DND-41 (cell line): ENCODE measurements at regions not wholly inside any gene's neighbourhood (a gene's known extent, or its start where the extent isn't known, plus 50 kb on each side); places are given as distances from the start of the nearest gene placed in this dataset.
"Not testable (repeated sequence)": the region's sequence is repeated elsewhere in the genome, so short reads cannot be mapped to it uniquely, and the experiment has no call there.

Source experiments
- ATAC-seq: fragments of 200-7000 bp; cut with Tn5 transposase; 3 replicates; pipeline ENCODE4 v1.9.1; 2021; ENCODE audit warnings: low read depth; ENCODE audit not compliant: insufficient read depth
- DNase-seq: peaks from one replicate; pipeline ENCODE4 v3.0.0-alpha.2; 2020
- H2AFZ ChIP-seq: 2 replicates; pipeline ENCODE4 v1.6.0; 2012; ENCODE audit warnings: low read depth, low read length
- H3K27ac ChIP-seq: 2 replicates; pipeline ENCODE4 v1.5.1; 2012; ENCODE audit warnings: low read length, inconsistent platforms
- H3K27me3 ChIP-seq: fragments of 200-600 bp; sonication (generic); 2 replicates; pipeline ENCODE4 v1.6.0; 2012; ENCODE audit warnings: low read length, mild to moderate bottlenecking, inconsistent platforms; ENCODE audit not compliant: insufficient read depth, poor library complexity
- H3K36me3 ChIP-seq: 2 replicates; pipeline ENCODE4 v1.5.1; 2012; ENCODE audit warnings: low read length, inconsistent platforms; ENCODE audit not compliant: insufficient read depth
- H3K4me1 ChIP-seq: 2 replicates; pipeline ENCODE4 v1.5.1; 2012; ENCODE audit warnings: mild to moderate bottlenecking, low read length; ENCODE audit not compliant: insufficient read depth
- H3K4me2 ChIP-seq: 2 replicates; pipeline ENCODE4 v1.6.0; 2012; ENCODE audit warnings: mild to moderate bottlenecking, moderate library complexity, low read length, inconsistent platforms; ENCODE audit not compliant: insufficient read depth
- H3K4me3 ChIP-seq, 2 experiments: fragments of 200-600 bp in 1 of 2; shearing (Covaris generic) in 1 of 2; 2 replicates each; pipeline ENCODE4 v1.5.1; 2012 to 2016; ENCODE audit warnings: inconsistent platforms in 2 of 2, low read length in 2 of 2, mild to moderate bottlenecking in 2 of 2, low read depth in 1 of 2, moderate library complexity in 1 of 2
- H3K79me2 ChIP-seq: 2 replicates; pipeline ENCODE4 v1.6.0; 2012; ENCODE audit warnings: low read length, inconsistent platforms; ENCODE audit not compliant: insufficient read depth
- H3K9ac ChIP-seq: 2 replicates; pipeline ENCODE4 v1.6.0; 2012; ENCODE audit warnings: low read depth, mild to moderate bottlenecking, inconsistent platforms, low read length, moderate library complexity
- H3K9me3 ChIP-seq: 2 replicates; pipeline ENCODE4 v1.5.1; 2012; ENCODE audit warnings: low read length, moderate library complexity, mild to moderate bottlenecking, inconsistent platforms; ENCODE audit not compliant: insufficient read depth, severe bottlenecking
- H4K20me1 ChIP-seq: 2 replicates; pipeline ENCODE4 v1.6.0; 2012; ENCODE audit warnings: low read length; ENCODE audit not compliant: insufficient read depth
- CTCF ChIP-seq: IDR thresholded peaks from 2 replicates; pipeline ENCODE4 v1.5.1; 2012; ENCODE audit warnings: borderline replicate concordance, low read length, moderate library complexity, mild to moderate bottlenecking; ENCODE audit not compliant: poor library complexity, severe bottlenecking; ENCODE audit errors: extremely low read depth
- EZH2 ChIP-seq: IDR thresholded peaks from 3 replicates; pipeline ENCODE4 v1.6.1; 2012; ENCODE audit warnings: borderline replicate concordance, low read depth, mild to moderate bottlenecking, moderate library complexity, low read length, inconsistent platforms; ENCODE audit not compliant: severe bottlenecking

GRCh38 chr1:220966881-220967611, 87.8 kb downstream of the HLX start:
- no peak overlapping the region for H3K9ac ChIP-seq
- H3K4me1 ChIP-seq = no peaks in the 10 kb centered on the region
- no peak for ATAC-seq
- no peak overlapping the region for H2AFZ ChIP-seq
- H3K4me2 ChIP-seq = no peak overlapping the region
- no peaks in the 10 kb centered on the region for H3K79me2 ChIP-seq
- H3K36me3 ChIP-seq = no peaks in the 10 kb centered on the region
- TF ChIP-seq EZH2 (no peak), CTCF (no peak)
- no peaks in the 10 kb centered on the region for H3K27me3 ChIP-seq
- no peak overlapping the region for H3K27ac ChIP-seq
- DNase-seq = no peak
- no peaks in the 10 kb centered on the region for H4K20me1 ChIP-seq
- no peak overlapping the region for H3K4me3 ChIP-seq
- no peaks in the 10 kb centered on the region for H3K9me3 ChIP-seq

GRCh38 chr1:220967911-220968310, 88.7 kb downstream of the HLX start:
- Histone ChIP-seq H3K9ac (no peak overlapping the region), H3K4me2 (no peak overlapping the region), H3K79me2 (no peaks in the 10 kb centered on the region), H3K27me3 (no peaks in the 10 kb centered on the region), H3K36me3 (no peaks in the 10 kb centered on the region), H3K27ac (no peak overlapping the region), H3K4me1 (no peaks in the 10 kb centered on the region), H2AFZ (no peak overlapping the region), H4K20me1 (no peaks in the 10 kb centered on the region), H3K4me3 (no peak overlapping the region), H3K9me3 (no peaks in the 10 kb centered on the region)
- DNase-seq = no peak
- ATAC-seq = no peak
- TF ChIP-seq CTCF = no peak
- no peak for TF ChIP-seq EZH2

- not testable (repeated sequence) for H3K9me3 ChIP-seq, ATAC-seq, H3K4me3 ChIP-seq, H3K4me2 ChIP-seq, H3K36me3 ChIP-seq, H3K27ac ChIP-seq, DNase-seq, H4K20me1 ChIP-seq, H2AFZ ChIP-seq, H3K9ac ChIP-seq, H3K4me1 ChIP-seq, H3K27me3 ChIP-seq, H3K79me2 ChIP-seq
These were observed 90.0 kb downstream of the HLX start for GRCh38 chr1:220969281-220969680.

GRCh38 chr1:220970311-220970710, 91.1 kb downstream of the HLX start:
- TF ChIP-seq EZH2 (no peak), CTCF (no peak)
- Histone ChIP-seq H3K36me3 (no peaks in the 10 kb centered on the region), H2AFZ (no peak overlapping the region), H3K4me2 (no peak overlapping the region), H3K4me1 (no peaks in the 10 kb centered on the region), H3K9me3 (no peaks in the 10 kb centered on the region), H3K27ac (no peak overlapping the region), H4K20me1 (no peaks in the 10 kb centered on the region), H3K27me3 (no peaks in the 10 kb centered on the region), H3K9ac (no peak overlapping the region), H3K4me3 (no peak overlapping the region), H3K79me2 (no peaks in the 10 kb centered on the region)
- ATAC-seq = no peak
- no peak for DNase-seq
